ENCODE measurements at regions not wholly inside any gene's neighbourhood (a gene's known extent, or its start where the extent isn't known, plus 50 kb on each side); places are given as distances from the start of the nearest gene placed in this dataset.

DNA sequence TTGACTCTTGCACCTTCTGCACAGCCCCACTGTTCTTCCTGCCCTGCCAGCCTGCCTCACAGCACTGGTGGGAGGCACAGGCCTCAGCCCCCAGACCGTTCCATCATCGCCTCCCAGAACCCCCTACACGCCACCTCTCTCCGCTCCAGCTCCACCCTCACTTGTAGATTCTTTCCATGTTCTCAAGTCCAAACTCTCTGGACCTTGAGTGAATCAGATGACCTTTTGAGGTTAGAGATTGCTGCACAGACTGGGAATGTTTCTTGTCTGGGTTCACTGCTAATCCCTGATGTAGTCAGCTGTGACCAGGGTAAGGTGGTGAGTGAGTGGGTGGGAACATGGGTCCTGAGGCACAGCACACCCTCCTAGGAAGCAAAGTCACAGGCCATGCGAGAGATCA lies 272.4 kb downstream of the IRF8 start:
- no peaks in the 10 kb centered on the region for H3K4me1 ChIP-seq
- H3K4me3 ChIP-seq, result no peak overlapping the region
- H3K27ac ChIP-seq, result no peak overlapping the region
- no peak for TF ChIP-seq CTCF (IDR thresholded peaks at IDR 0.05)
- peaks cover 0 to 7% of the 10 kb centered on the region in 2 donors for H3K27me3 ChIP-seq
- no peaks in the 10 kb centered on the region for H3K36me3 ChIP-seq
- H3K9me3 ChIP-seq, result peaks cover 0 to 6% of the 10 kb centered on the region in 2 donors
- DNase-seq (no peak), ATAC-seq (peak; percentile 77)
- intact Hi-C loops (cut with DNase I), result no loop called here

DNA sequence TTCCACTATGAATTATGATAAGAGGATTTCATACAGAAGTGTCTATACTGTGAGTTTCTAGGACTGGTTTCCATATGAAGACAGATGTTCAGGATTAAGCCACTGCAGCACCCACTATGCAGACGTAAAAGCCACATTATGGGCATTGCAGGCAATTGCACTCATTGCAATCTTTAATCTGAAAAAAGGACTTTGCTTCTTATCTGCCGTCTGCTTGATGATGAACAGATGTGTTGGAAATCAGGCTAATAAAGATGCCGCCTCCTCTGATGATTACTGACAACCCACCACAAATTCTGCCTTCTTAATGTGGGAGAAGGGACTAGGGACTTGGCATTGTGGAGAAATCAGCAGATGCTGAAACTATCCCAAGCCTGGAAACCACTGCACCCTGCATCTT lies 276.9 kb downstream of the IRF8 start:
- Histone ChIP-seq H3K36me3 (no peaks in the 10 kb centered on the region), H3K4me3 (no peak overlapping the region), H3K27me3 (peaks cover 0 to 7% of the 10 kb centered on the region in 2 donors), H3K4me1 (no peaks in the 10 kb centered on the region), H3K9me3 (no peaks in the 10 kb centered on the region), H3K27ac (no peak overlapping the region)
- ATAC-seq (no peak), DNase-seq (no peak)
- intact Hi-C loops (cut with DNase I), result no loop called here
- TF ChIP-seq CTCF (IDR thresholded peaks at IDR 0.05), result no peak

DNA sequence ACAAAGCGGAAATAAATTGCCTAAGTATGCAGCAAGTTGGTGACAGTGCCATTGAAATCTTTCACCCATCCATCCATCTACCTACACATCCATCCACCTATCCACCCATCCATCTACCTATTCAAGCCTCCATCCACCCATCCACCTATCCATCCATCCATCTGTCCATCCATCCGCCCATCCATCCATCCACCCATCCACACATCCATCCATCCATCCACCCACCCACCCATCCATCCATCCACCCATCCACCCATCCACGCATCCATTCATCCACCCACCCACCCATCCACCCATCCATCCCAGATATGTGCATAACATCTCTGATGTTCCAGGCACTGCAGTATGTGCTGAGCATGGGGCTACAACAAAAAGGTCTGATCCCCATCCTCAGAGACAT lies 277.5 kb downstream of the IRF8 start:
- no peaks in the 10 kb centered on the region for H3K36me3 ChIP-seq
- H3K27ac ChIP-seq, result no peak overlapping the region
- H3K9me3 ChIP-seq, result no peaks in the 10 kb centered on the region
- H3K27me3 ChIP-seq, result peaks cover 0 to 7% of the 10 kb centered on the region in 2 donors
- no peaks in the 10 kb centered on the region for H3K4me1 ChIP-seq
- TF ChIP-seq CTCF (IDR thresholded peaks at IDR 0.05), result no peak
- ATAC-seq (no peak), DNase-seq (no peak)
- no peak overlapping the region for H3K4me3 ChIP-seq
- intact Hi-C loops (cut with DNase I), result no loop called here

DNA sequence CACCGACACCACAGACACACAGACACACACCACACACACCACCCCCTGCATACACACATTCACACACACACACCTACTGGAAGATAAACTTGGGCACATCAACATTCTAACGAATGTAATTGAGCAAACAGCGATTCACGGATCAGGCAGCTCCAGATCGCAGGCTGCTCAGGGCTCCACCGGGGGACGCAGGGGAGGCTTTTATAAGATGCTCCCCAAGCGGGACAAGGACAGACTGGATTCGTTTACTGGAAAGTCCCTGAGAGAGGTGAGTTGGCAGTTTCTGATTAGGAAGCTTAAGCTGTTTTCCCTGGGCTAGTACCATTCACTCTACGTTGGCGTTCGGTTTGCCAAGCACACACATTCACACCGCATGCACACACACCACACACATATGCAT lies 281.3 kb downstream of the IRF8 start:
- intact Hi-C loops (cut with DNase I), result no loop called here
- DNase-seq, result no peak
- Histone ChIP-seq H3K9me3 (no peaks in the 10 kb centered on the region), H3K4me1 (no peaks in the 10 kb centered on the region), H3K27me3 (no peaks in the 10 kb centered on the region), H3K4me3 (no peak overlapping the region), H3K27ac (no peak overlapping the region), H3K36me3 (no peaks in the 10 kb centered on the region)
- no peak for TF ChIP-seq CTCF (IDR thresholded peaks at IDR 0.05)
- no peak for ATAC-seq

DNA sequence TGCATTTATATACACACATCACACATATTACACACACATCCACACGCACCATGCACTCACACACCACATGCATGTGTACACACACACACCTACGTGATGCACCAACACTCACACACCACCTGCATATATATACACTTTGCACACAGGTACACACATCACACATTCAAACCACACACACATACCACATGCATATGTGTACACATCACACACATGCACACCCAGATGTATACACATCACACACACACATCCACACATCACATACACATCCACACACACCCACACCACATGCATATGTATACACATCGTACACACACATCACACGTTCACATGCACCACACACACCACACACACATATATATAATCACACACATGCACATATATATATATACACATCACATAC lies 281.8 kb downstream of the IRF8 start:
- H3K4me1 ChIP-seq, result no peaks in the 10 kb centered on the region
- no peak overlapping the region for H3K27ac ChIP-seq
- H3K4me3 ChIP-seq, result no peak overlapping the region
- DNase-seq, result no peak
- no peak for ATAC-seq
- intact Hi-C loops (cut with DNase I), result no loop called here
- no peaks in the 10 kb centered on the region for H3K9me3 ChIP-seq
- H3K36me3 ChIP-seq, result no peaks in the 10 kb centered on the region
- no peaks in the 10 kb centered on the region for H3K27me3 ChIP-seq
- no peak for TF ChIP-seq CTCF (IDR thresholded peaks at IDR 0.05)
